GM21576 (cell line): ENCODE measurements at regions not wholly inside any gene's neighbourhood (a gene's known extent, or its start where the extent isn't known, plus 50 kb on each side); places are given as distances from the start of the nearest gene placed in this dataset.
"Not testable (repeated sequence)": the region's sequence is repeated elsewhere in the genome, so short reads cannot be mapped to it uniquely, and the experiment has no call there.

Experiments used
- ATAC-seq: cut with Tn5 transposase; IDR thresholded peaks from one replicate; pipeline ENCODE4 v1.9.1; 2021; ENCODE audit warnings: mild to moderate bottlenecking, moderate library complexity; ENCODE audit not compliant: unreplicated experiment

- ATAC-seq: no peak
These were observed 1006.2 kb upstream of the CITED2 start for GRCh38 chr6:140380427-140381218.

- no peak for ATAC-seq
These were observed 1005.5 kb upstream of the CITED2 start for GRCh38 chr6:140379919-140380318.

GRCh38 chr6:140376209-140376608 is 1001.8 kb upstream of the CITED2 start:
- no peak for ATAC-seq

- not testable (repeated sequence) for ATAC-seq
These were observed 999.3 kb upstream of the CITED2 start for GRCh38 chr6:140373728-140374127.

GRCh38 chr6:140372064-140372463 is 997.6 kb upstream of the CITED2 start:
- ATAC-seq: no peak

DNA sequence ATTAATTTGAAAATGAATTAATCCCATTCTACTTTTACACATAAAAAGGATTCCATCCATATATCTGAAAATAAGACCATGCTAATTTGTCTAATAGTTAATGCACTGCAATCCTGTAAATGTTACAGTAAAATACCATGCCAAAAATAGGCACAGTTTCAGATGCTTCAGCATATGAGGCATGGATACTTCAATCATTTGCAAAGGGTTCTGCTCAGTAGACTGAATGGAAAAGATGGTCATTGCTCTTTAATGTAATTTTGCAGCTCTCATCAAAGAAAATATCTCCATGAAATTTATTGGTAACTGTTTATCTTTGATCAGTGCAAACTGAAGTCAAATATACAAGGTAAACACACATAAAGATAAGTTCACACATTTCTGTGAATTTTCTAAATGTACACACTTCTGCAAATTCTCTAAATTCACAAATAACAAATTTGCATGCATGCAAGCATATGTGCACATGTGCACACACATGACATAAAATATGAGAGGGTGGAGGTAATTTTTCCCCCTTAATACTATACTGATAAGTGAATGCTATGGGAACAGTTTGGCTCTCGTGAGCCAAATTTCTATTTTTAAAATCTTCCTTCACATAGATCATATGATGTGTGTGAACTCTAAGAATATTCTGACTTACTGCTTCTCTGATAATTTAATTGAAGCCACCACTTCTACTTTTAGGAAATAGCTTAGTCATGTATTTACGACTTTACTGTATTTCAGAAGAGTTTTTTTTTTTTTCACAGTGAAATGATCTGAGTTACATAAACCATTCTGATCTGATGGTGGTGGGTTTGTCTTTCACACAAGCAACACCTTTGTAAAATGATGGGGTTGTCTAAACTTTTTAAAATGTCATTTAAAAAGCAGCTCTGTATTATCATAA is 996.8 kb upstream of the CITED2 start:
- ATAC-seq: no peak

DNA sequence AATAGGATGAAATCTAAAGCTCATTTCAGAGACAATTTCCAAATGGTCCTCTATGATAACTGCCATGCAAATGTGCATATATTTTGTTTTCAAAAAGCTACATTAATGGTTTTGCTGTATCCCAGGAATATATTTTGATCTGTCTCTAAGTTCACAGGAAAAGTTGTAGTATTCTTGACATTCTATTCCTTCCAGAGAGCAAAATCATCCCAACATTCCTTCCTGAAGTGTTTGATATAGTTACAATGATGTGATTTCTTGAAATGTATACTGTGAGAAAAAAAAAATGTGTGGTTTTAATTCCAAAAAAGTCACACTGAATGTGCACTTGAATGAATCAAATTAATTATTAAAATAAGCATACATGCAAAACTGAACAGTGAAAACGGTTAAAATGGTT is 996.0 kb upstream of the CITED2 start:
- no peak for ATAC-seq

GRCh38 chr6:140366991-140367390 is 992.5 kb upstream of the CITED2 start:
- ATAC-seq: no peak

DNA sequence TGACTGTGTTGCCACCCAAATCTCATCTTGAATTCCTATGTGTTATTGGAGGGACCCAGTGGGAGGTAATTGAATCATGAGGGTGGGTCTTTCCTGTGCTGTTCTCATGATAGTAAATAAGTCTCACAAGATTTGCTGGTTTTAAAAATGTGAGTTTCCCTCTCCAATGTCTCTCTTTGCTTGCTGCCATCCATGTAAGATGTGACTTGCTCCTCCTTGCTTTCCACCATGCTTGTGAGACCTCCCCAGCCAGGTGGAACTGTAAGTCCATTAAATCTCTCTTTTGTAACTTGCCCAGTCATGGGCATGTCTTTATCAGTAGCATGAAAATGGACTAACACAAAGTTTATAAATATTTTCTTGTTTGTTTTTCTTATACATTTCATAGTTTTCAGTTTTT is 990.5 kb upstream of the CITED2 start:
- ATAC-seq: no peak

GRCh38 chr6:140360651-140361050 is 986.2 kb upstream of the CITED2 start:
- ATAC-seq: no peak

- ATAC-seq: no peak
These were observed 981.0 kb upstream of the CITED2 start for GRCh38 chr6:140355476-140355875.

- ATAC-seq: no peak
These were observed 979.8 kb upstream of the CITED2 start for GRCh38 chr6:140354296-140354695.

DNA sequence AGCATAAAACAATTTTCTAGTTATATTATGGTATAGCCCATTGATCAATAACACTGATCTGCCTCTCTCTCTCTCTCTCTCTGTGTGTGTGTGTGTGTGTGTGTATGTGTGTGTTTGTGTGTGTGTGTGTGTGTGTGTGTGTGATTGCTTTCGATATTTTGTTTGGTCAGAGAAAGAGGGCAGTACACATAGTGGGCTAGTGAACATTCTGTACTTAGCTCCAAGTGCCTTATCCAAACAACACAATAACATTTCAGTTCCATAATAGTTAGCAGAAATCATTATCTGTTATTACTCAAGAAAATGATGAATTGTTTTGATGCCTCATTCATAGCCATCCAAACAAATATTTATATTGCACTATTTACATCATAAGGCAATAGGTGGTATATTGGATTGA is 979.1 kb upstream of the CITED2 start:
- no peak for ATAC-seq

- ATAC-seq: no peak
These were observed 972.0 kb upstream of the CITED2 start for GRCh38 chr6:140346428-140346827.

- no peak for ATAC-seq
These were observed 971.5 kb upstream of the CITED2 start for GRCh38 chr6:140345935-140346334.

- no peak for ATAC-seq
These were observed 969.9 kb upstream of the CITED2 start for GRCh38 chr6:140344142-140344913.

DNA sequence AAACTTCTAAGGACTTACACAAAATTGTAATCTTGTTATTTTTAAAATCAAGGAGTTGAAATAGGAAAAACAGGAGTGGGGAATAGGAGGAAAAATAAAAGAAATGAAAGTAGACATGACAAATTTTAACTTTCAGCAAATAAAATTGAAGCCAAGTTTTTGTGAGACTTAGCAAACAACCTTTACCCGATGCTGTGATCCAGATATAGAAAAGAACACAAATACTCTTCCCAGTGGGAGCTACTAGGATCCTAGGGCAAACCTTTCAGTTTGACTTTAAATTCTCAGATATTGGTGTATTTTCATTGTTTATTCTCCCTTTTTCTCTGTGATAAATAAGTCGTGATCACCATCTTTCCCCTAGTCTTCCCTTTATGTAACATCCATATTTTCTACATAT is 968.7 kb upstream of the CITED2 start:
- no peak for ATAC-seq

DNA sequence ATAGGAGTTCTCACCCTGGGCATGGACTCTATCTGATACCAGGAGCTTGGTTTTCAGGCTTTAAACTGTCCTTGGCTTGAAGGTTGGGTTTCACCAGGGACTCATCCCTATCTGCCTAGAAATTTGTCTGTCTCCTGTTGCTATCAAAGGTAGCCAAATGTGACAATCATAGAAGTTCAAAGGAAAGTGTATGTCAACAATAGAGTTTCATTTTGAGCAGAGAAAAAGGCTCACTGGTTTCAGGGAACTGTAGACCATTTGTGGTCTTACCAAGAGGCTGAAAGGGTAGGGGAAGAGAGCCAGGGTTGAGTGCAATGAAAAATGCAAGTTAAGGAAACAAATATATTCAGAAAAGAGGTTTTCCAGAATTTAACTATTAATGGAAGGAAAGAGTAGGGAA is 966.8 kb upstream of the CITED2 start:
- no peak for ATAC-seq

- ATAC-seq: no peak
These were observed 966.3 kb upstream of the CITED2 start for GRCh38 chr6:140340795-140341194.

DNA sequence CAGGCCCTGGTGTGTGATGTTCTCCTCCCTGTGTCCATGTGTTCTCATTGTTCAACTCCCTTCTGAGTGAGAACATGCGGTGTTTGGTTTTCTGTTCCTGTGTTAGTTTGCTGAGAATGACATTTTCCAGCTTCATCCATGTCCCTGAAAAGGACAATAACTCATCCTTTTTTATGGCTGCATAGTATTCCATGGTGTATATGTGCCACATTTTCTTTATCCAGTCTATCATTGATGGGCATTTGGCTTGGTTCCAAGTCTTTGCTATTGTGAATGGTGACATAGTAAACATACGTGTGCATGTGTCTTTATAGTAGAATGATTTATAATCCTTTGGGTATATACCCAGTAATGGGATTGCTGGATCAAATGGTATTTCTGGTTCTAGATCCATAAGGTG is 964.6 kb upstream of the CITED2 start:
- ATAC-seq: not testable (repeated sequence)

- no peak for ATAC-seq
These were observed 947.4 kb upstream of the CITED2 start for GRCh38 chr6:140321891-140322290.
